Germinal center (tissue), 1 donor: ENCODE measurements at regions not wholly inside any gene's neighbourhood (a gene's known extent, or its start where the extent isn't known, plus 50 kb on each side); places are given as distances from the start of the nearest gene placed in this dataset.
A peak's percentile ranks its signal among the peaks of the same experiment; 100 is the strongest.

ENCODE experiments used
- DNase-seq: peaks from one replicate; pipeline ENCODE4 v3.0.0; 2012; ENCODE audit warnings: mixed read lengths, low spot score

- DNase-seq: no peak
Observed at GRCh38 chr6:165753506-165753905, 90.5 kb upstream of the PDE10A start.

GRCh38 chr6:165752451-165752850, 89.4 kb upstream of the PDE10A start:
- no peak for DNase-seq

DNA sequence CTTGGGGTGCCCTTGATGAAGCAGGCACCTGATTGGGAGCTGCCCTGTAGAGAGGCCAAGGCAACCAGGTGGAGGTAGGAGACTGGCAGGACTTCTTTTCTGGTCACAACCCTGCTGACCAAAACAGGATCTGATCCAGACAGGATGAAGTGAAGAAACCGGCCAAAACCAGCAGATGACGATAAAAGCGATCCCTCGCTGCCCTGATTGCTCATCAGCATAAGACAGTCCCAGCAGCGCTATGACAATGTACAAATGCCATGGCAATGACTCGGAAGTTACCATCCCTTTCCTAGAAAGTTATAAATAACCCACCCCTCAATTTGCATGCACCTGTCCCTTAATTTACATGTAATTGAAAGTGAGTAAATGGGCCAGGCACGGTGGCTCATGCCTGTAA, 88.4 kb upstream of the PDE10A start:
- DNase-seq: no peak

GRCh38 chr6:165749163-165749562, 86.1 kb upstream of the PDE10A start:
- no peak for DNase-seq

DNA sequence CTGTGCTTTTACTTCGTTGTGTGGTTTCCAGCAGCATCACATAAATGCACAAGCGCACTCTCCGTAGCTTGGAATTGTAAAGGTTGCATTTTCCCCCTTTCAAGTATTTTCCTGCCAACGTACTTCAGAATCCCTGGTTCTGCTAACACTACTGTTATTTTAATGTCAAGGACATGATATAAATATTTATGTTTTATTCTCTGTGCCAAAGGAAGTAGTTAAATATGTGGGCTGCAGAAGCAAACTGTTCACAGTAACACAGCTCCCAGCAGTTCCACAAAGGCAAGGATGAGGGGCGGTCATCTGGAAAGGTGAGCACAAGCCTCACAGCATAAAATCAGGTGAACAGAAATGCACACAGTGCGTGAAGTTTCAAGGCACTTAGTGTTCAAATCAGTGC, 85.3 kb upstream of the PDE10A start:
- DNase-seq: no peak

DNA sequence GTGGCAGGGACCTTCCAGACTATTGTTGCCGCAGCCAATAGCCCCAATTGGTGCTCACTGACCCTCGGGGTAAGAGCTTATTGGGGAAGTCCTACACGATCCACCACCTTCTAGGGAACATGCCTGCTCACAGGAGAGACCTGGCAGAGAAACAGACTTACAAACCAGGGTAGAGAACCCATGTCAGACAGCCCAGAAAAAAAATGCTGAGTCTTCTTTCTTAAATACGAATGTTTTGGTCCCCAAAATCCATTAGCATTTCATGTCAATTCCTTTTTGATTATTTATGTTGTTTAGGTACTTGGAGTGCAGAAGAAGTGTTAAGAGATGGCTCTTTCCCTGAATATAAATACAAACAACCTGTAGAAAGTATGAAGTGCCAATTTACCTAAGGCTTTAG, 84.9 kb upstream of the PDE10A start:
- no peak for DNase-seq

DNA sequence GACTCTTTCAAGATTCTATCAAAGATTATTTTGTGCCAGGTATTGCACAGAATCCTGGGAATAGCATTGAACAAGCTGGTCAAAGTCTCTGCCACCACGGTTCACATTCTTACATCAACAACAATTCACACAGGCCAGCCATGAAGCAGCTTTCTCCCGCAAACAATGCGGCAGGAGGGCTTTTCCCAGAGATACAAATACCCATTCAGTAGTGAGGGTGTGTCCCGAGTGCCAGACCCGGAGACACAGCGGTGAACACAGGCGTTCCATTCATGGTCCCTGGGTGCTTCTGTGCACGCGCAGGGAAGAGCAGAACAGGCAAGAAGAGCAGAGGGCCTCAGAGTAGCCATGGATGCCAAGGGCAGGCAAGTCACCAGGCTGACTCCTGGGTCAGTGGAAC, 83.3 kb upstream of the PDE10A start:
- DNase-seq: no peak

DNA sequence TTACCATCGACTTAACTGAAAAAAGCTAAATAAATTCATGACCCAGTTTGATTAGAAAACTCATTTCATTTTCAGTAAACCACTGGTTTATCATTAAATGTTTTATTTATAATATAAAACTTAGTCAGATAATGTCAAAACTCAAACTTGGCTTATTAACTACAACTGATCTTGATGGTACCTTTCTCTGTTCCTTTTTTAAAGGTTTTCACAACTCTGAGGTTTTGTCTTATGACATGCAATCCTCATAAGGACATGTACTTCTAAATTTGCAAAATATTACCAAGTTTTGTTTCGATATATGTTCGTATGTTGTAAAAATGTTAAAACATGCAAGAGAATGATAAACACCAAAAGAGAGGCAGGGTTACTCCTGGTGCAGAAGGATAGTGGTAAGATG, 82.5 kb upstream of the PDE10A start:
- DNase-seq: no peak

DNA sequence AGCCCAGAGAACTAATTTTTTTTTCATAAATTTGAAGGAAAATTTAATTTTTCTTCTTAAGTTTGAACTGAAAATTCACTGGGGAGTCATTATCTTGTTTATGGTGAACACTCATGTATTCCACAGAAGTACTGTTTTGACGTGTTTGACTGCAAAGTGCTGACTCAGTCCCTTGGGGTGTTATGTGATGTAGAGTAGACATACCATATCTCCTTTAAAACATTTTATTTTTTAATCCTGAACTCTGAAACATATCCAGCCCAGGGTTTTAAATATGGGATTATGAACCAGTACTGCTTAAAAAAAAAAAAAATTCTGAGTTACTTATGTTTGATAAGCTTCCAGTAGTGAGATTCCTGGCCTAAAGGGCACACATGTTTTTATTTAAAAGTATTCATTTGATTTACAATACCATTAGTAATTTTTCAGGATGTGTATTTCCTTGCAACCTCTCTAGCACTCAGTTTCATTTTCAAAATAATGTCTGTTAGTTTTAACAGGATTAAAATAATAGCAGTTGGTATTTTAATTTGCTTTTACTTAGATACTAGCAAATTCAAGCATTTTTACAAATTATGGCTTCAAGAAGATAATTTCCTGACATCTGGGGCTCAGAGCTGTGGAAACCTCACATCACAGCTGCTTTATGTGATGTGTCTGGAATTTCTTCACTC, 81.7 kb upstream of the PDE10A start:
- DNase-seq: no peak

DNA sequence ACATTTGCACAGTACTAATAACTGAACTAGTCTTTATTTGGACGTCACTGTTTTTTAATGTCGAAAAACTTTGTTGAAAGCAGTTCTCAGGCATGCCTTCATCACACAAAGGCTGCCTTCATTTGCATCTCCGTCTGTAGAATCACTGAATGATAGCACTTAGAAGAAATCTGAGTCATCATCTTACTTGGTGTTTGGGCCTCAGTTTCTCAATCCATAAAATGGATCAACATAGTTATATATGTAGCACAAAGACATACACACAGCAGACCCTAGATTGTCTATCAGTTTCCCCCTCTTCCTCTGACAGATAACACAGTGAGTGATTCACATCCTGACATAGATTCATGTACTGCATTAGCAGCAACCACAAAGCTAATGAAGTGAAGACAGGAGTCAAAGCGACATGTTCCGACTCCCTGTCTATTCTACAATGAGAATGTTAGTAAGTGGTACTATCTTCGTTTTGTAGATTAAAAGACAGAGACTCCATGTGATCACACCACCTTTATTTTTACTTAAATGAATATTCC, 80.4 kb upstream of the PDE10A start:
- no peak for DNase-seq

DNA sequence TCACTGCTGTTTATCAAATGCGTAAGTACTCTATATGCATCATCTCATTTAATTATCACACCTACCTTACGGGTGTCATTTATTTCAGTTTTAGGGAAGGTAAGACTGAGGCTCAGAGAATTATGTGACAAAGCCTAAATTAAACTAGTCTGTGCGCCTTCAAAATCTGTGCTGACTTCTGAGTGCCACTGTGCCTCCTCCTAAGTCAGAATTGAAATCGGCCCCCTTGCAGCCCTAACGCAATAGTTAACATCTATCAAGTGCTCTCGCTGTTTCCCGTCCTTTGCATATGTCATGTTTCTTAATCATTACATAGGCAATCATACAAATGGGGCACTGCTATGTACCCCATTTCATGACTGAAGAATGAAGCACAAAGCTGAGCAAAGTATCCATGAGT, 79.0 kb upstream of the PDE10A start:
- no peak for DNase-seq

GRCh38 chr6:165737396-165737795, 74.4 kb upstream of the PDE10A start:
- DNase-seq: no peak

DNA sequence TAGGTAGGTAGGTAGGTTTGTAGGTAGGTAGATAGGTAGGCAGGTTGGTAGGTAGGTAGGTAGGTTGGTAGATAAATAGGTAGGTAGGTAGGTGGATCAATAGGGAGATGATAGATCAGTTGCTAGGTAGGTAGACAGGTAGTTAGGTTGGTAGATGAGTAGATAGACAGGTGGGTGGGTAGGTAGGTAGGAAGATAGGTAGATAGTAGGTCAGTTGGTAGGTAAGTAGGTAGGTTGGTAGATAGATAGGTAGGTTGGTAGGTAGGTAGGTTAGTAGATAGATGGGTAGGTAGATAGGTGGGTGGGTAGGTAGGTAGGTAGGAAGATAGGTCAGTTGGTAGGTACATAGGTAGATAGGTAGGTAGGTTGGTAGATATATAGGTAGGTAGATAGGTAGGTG, 72.0 kb upstream of the PDE10A start:
- no peak for DNase-seq

DNA sequence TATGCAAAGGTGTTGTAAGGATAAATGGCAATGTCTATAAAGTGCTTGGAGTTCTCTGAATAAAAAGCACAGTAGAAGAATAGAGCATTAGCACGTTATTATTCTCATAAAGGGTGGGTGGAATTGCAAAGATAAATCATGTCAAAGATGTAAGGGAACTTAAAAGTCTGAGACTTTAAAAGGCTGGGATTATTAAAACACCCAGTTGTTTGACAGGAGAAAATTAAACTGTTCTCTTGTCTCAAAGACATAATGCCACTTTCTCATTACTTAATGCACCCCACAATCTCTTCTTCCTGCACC, 70.4 kb upstream of the PDE10A start:
- no peak for DNase-seq

DNA sequence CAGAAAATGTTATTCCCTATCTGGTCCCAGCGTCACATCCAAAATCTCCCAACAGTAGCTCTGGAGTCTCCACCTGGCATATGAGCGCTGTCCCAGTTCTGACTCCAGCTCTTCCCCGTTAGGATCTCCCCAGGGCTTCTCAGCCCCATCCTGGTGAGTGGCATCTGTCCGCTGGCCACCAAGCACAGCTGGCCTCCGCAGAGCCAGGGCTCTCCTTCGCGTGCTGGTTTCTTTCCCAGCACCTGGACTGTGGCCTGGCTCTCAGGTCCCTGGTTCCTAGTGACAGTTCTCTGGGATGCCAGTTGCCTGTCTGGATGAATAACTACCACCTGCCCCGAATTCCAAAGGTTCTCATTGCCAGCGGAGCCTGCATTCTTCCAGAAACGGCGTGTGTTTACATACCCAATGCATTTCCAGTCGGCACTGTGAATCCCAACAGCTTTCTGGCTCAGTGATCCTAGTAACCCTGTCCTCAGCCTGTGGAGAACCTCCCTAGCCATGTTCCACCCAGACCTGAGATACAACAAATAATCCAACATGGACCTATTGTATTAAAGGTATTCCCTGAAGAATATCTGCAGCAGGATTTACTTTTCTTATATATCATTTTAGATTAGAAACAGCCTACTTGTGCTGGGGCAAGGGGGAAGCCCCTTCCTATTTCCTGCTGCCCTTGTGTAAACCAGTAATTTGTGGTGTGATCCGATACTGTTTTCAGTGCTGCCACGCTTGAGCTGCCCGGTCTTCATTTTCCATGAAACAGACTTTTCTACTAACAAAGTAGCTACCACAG, 69.9 kb upstream of the PDE10A start:
- no peak for DNase-seq

- peak; percentile 53 for DNase-seq
Observed at GRCh38 chr6:165729307-165729936, 66.4 kb upstream of the PDE10A start.

- DNase-seq: no peak
Observed at GRCh38 chr6:165728216-165728615, 65.2 kb upstream of the PDE10A start.

GRCh38 chr6:165726965-165727381, 63.9 kb upstream of the PDE10A start:
- no peak for DNase-seq

- DNase-seq: no peak
Observed at GRCh38 chr6:165726290-165726875, 63.3 kb upstream of the PDE10A start.

- DNase-seq: no peak
Observed at GRCh38 chr6:165725201-165725600, 62.2 kb upstream of the PDE10A start.

GRCh38 chr6:165723326-165723725, 60.3 kb upstream of the PDE10A start:
- no peak for DNase-seq

DNA sequence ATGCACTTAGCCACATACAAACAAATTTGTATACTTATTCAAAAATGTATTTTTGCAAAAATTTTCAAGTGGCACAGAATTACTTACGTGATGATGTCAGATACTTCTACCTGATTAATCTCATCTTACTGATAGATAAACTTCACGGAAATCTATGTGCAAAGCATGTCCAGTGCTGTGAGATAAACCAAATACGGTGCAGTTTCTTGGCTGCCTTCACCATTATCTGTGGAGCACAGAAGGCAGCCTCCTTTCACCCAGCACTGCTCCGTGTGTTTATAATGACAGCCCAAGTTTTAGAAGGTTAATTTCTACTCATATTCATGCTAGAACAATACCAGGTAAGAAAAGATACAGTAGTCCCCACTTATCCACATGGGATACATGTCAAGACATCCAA, 59.0 kb upstream of the PDE10A start:
- no peak for DNase-seq

- DNase-seq: no peak
Observed at GRCh38 chr6:165721356-165721755, 58.3 kb upstream of the PDE10A start.
